ENCODE measurements at regions not wholly inside any gene's neighbourhood (a gene's known extent, or its start where the extent isn't known, plus 50 kb on each side); places are given as distances from the start of the nearest gene placed in this dataset.

GRCh38 chr3:193776626-193777358 lies 183.8 kb downstream of the OPA1 start:
- H3K4me3 Mint-ChIP-seq, result peak overlapping the region in 1 of 2 experiments; percentile 18; a peak in 1 of 5 replicates
- H3K14ac ChIP-seq (ENCODE audit: insufficient read depth, low read length), result no peak overlapping the region

More at GRCh38 chr3:193776626-193777358, 183.8 kb downstream of the OPA1 start:
- Histone ChIP-seq H3K18ac (ENCODE audit: insufficient read length, low read depth, low read length) (no peak overlapping the region), H2BK20ac (ENCODE audit: low read depth, low read length, poor library complexity, severe bottlenecking) (no peak overlapping the region), H2BK12ac (ENCODE audit: insufficient read length, low read depth, low read length) (no peak overlapping the region), H3K9ac (ENCODE audit: extremely low read depth, insufficient read length, low read length) (no peak overlapping the region), H3T11ph (ENCODE audit: low read length) (no peak overlapping the region), H2AK5ac (ENCODE audit: insufficient read length, low read length) (no peak overlapping the region), H4K5ac (ENCODE audit: insufficient read length, low read depth, low read length) (no peak overlapping the region), H2BK5ac (ENCODE audit: insufficient read length, low read length) (no peak overlapping the region), H3K27ac (ENCODE audit: insufficient read length, low read depth, low read length) (no peak overlapping the region), H3K4ac (ENCODE audit: low read depth, low read length) (no peak overlapping the region), H2BK120ac (ENCODE audit: low read depth, low read length, poor library complexity, severe bottlenecking) (no peak overlapping the region), H3K56ac (ENCODE audit: insufficient read length, low read depth, low read length) (no peak overlapping the region), H3K27me3 (ENCODE audit: insufficient read depth, low read length) (peaks cover 4% of the 10 kb centered on the region; the same call in 1 of the 2 replicates), H2BK15ac (ENCODE audit: low read depth, low read length) (no peak overlapping the region), H3K9me3 (ENCODE audit: control insufficient read depth, low read depth, low read length) (no peaks in the 10 kb centered on the region), H2AFZ (ENCODE audit: low read length) (no peak overlapping the region), H3K23me2 (ENCODE audit: insufficient read length, low read depth, low read length, poor library complexity, severe bottlenecking) (no peaks in the 10 kb centered on the region), H3K4me2 (ENCODE audit: insufficient read depth, insufficient read length, low read length) (no peak overlapping the region), H4K91ac (ENCODE audit: insufficient read length, low read depth, low read length) (no peak overlapping the region), H4K8ac (replicated peaks; ENCODE audit: insufficient read length, low read depth, low read length) (no peak overlapping the region), H3K79me2 (ENCODE audit: insufficient read depth, low read length) (no peaks in the 10 kb centered on the region), H4K20me1 (ENCODE audit: control insufficient read depth, insufficient read depth, insufficient read length) (no peaks in the 10 kb centered on the region), H3K4me1 (ENCODE audit: insufficient read depth, low read length) (peaks cover 4% of the 10 kb centered on the region; the same call in 1 of the 2 replicates), H3K23ac (ENCODE audit: insufficient read length, low read depth, low read length) (no peak overlapping the region), H3K79me1 (ENCODE audit: insufficient read depth, low read depth, low read length, poor library complexity, severe bottlenecking) (no peaks in the 10 kb centered on the region)
- peaks cover 69% of the 10 kb centered on the region for H3K27me3 Mint-ChIP-seq (ENCODE audit: low read depth)
- WGBS (ENCODE audit: extremely low coverage, insufficient read length, low lambda C conversion rate), result no CpG with 5 or more reads among the region's 7 CpGs
- H3K36me3 Mint-ChIP-seq (ENCODE audit: insufficient read depth in 1 of 3, low read depth in 3 of 3), result no peaks in the 10 kb centered on the region
- H3K4me1 Mint-ChIP-seq, result peaks cover 51 to 75% of the 10 kb centered on the region in 2 experiments
- no peak for TF ChIP-seq CTCF (conservative IDR thresholded peaks at IDR 0.05)
- H3K9me3 Mint-ChIP-seq, result no peaks in the 10 kb centered on the region; a peak in 1 of 5 replicates
- no peak for DNase-seq
- peak overlapping the region in 1 of 3 experiments; percentile 6; a peak in 1 of 7 replicates for H3K27ac Mint-ChIP-seq

Measured in H9 (cell line).